Middle frontal gyrus (tissue), 1 donor: ENCODE measurements at regions not wholly inside any gene's neighbourhood (a gene's known extent, or its start where the extent isn't known, plus 50 kb on each side); places are given as distances from the start of the nearest gene placed in this dataset.

Experiments used
- DNase-seq: peaks from one replicate; pipeline ENCODE4 v3.0.0-alpha.2; 2015; ENCODE audit warnings: low spot score; ENCODE audit errors: extremely low spot score

GRCh38 chr15:46685681-46686080 is 1031.6 kb upstream of the SEMA6D start:
- DNase-seq, result no peak

GRCh38 chr15:46696281-46696680 is 1021.0 kb upstream of the SEMA6D start:
- no peak for DNase-seq

- DNase-seq, result no peak
Measured at GRCh38 chr15:46701346-46701745, 1016.0 kb upstream of the SEMA6D start.

- DNase-seq, result no peak
Measured at GRCh38 chr15:46701896-46702295, 1015.4 kb upstream of the SEMA6D start.

- DNase-seq, result no peak
Measured at GRCh38 chr15:46703020-46703861, 1014.1 kb upstream of the SEMA6D start.

GRCh38 chr15:46703871-46704637 is 1013.3 kb upstream of the SEMA6D start:
- no peak for DNase-seq

GRCh38 chr15:46707452-46707851 is 1009.9 kb upstream of the SEMA6D start:
- no peak for DNase-seq

GRCh38 chr15:46708226-46708625 is 1009.1 kb upstream of the SEMA6D start:
- no peak for DNase-seq

GRCh38 chr15:46709460-46710083 is 1007.7 kb upstream of the SEMA6D start:
- no peak for DNase-seq

- DNase-seq, result no peak
Measured at GRCh38 chr15:46710401-46710960, 1006.8 kb upstream of the SEMA6D start.

- DNase-seq, result no peak
Measured at GRCh38 chr15:46713045-46713444, 1004.3 kb upstream of the SEMA6D start.

GRCh38 chr15:46714950-46715349 is 1002.4 kb upstream of the SEMA6D start:
- DNase-seq, result no peak

- no peak for DNase-seq
Measured at GRCh38 chr15:46723308-46723707, 994.0 kb upstream of the SEMA6D start.

- DNase-seq, result no peak
Measured at GRCh38 chr15:46732060-46732459, 985.2 kb upstream of the SEMA6D start.

GRCh38 chr15:46735115-46735514 is 982.2 kb upstream of the SEMA6D start:
- no peak for DNase-seq

GRCh38 chr15:46751303-46751702 is 966.0 kb upstream of the SEMA6D start:
- DNase-seq, result no peak

- no peak for DNase-seq
Measured at GRCh38 chr15:46753946-46754345, 963.4 kb upstream of the SEMA6D start.

GRCh38 chr15:46763091-46763490 is 954.2 kb upstream of the SEMA6D start:
- DNase-seq, result no peak

- no peak for DNase-seq
Measured at GRCh38 chr15:46764851-46765250, 952.5 kb upstream of the SEMA6D start.

- DNase-seq, result no peak
Measured at GRCh38 chr15:46766021-46766420, 951.3 kb upstream of the SEMA6D start.

GRCh38 chr15:46768287-46768686 is 949.0 kb upstream of the SEMA6D start:
- no peak for DNase-seq

GRCh38 chr15:46773016-46773415 is 944.3 kb upstream of the SEMA6D start:
- no peak for DNase-seq
